CD4-positive, alpha-beta memory T cell (primary cell): ENCODE measurements at regions not wholly inside any gene's neighbourhood (a gene's known extent, or its start where the extent isn't known, plus 50 kb on each side); places are given as distances from the start of the nearest gene placed in this dataset.

Experiments used
- CTCF ChIA-PET: fragments of 350-600 bp; sonication (Branson Sonifier 250); formaldehyde crosslinking; loops from one replicate; lab custom pipeline; 2021; ENCODE audit warnings: inconsistent platforms; ENCODE audit not compliant: partially characterized antibody; lab: Charles Lee
- POLR2A ChIA-PET: fragments of 350-600 bp; sonication (Branson Sonifier 250); formaldehyde crosslinking; loops from one replicate; lab custom pipeline; 2021; ENCODE audit not compliant: partially characterized antibody; lab: Charles Lee
- DNase-seq, 5 donors: peaks; one replicate each; pipeline versions ENCODE4 v3.0.0 to v3.0.0-alpha.2; 2020 to 2022; ENCODE audit warnings: mixed read lengths in 1 of 5
- H3K27ac ChIP-seq: one replicate; pipeline ENCODE4 v1.7.0; 2013; ENCODE audit warnings: low read depth, low read length
- H3K27me3 ChIP-seq: 2 replicates; pipeline ENCODE4 v1.7.0; 2013; ENCODE audit warnings: mild to moderate bottlenecking, low read length, moderate library complexity; ENCODE audit not compliant: insufficient read depth
- H3K36me3 ChIP-seq: 2 replicates; pipeline ENCODE4 v1.7.0; 2013; ENCODE audit warnings: mild to moderate bottlenecking, low read length, moderate library complexity; ENCODE audit not compliant: insufficient read depth
- H3K4me1 ChIP-seq: 2 replicates; pipeline ENCODE4 v1.7.0; 2013; ENCODE audit warnings: mild to moderate bottlenecking, low read length, moderate library complexity; ENCODE audit not compliant: insufficient read depth
- H3K4me3 ChIP-seq, 2 donors: one replicate each; pipeline ENCODE4 v1.7.0; 2013; ENCODE audit warnings: low read length in 2 of 2, mild to moderate bottlenecking in 1 of 2
- H3K9me3 ChIP-seq, 2 donors: one replicate each; pipeline ENCODE4 v1.7.0; 2013; ENCODE audit warnings: low read length in 2 of 2, control low read depth in 1 of 2; ENCODE audit not compliant: control insufficient read depth in 1 of 2
- H3K27ac Mint-ChIP-seq, 7 donors: one replicate each; pipeline ENCODE4 v1.8.0; 2020 to 2021; ENCODE audit warnings: mixed read lengths in 7 of 7, mild to moderate bottlenecking in 6 of 7, inconsistent platforms in 3 of 7, moderate library complexity in 3 of 7
- H3K27me3 Mint-ChIP-seq, 2 donors: one replicate each; pipeline ENCODE4 v1.8.0; 2020 to 2021; ENCODE audit warnings: mixed read lengths in 2 of 2
- H3K36me3 Mint-ChIP-seq, 2 donors: one replicate each; pipeline ENCODE4 v1.8.0; 2020 to 2021; ENCODE audit warnings: mixed read lengths in 2 of 2, inconsistent platforms in 1 of 2, mild to moderate bottlenecking in 1 of 2
- H3K4me1 Mint-ChIP-seq, 4 donors: one replicate each; pipeline ENCODE4 v1.8.0; 2020 to 2021; ENCODE audit warnings: mixed read lengths in 4 of 4, mild to moderate bottlenecking in 1 of 4
- H3K4me3 Mint-ChIP-seq, 8 donors: one replicate each; pipeline ENCODE4 v1.8.0; 2020 to 2021; ENCODE audit warnings: mixed read lengths in 8 of 8, mild to moderate bottlenecking in 7 of 8, moderate library complexity in 6 of 8, inconsistent platforms in 3 of 8
- H3K9me3 Mint-ChIP-seq, 8 donors: one replicate each; pipeline ENCODE4 v1.8.0; 2020 to 2021; ENCODE audit warnings: mixed read lengths in 8 of 8, mild to moderate bottlenecking in 5 of 8, inconsistent platforms in 3 of 8, moderate library complexity in 1 of 8
- intact Hi-C: fragments of 100-400 bp; cut with micrococcal nuclease; formaldehyde crosslinking; loops from one replicate; pipeline ENCODE4 v1.15.1; 2023

- Mint-ChIP-seq H3K27me3 (no peaks in the 10 kb centered on the region), H3K36me3 (no peaks in the 10 kb centered on the region), H3K4me1 (no peaks in the 10 kb centered on the region), H3K27ac (no peak overlapping the region), H3K9me3 (peaks cover 0 to 3% (median 0%) of the 10 kb centered on the region in 8 donors), H3K4me3 (no peak overlapping the region)
- Histone ChIP-seq H3K4me1 (no peaks in the 10 kb centered on the region), H3K27me3 (no peaks in the 10 kb centered on the region), H3K9me3 (no peaks in the 10 kb centered on the region), H3K4me3 (no peak overlapping the region), H3K27ac (no peak overlapping the region), H3K36me3 (no peaks in the 10 kb centered on the region)
- intact Hi-C loops: no loop called here
- DNase-seq: no peak
- CTCF ChIA-PET: no interaction called here
- POLR2A ChIA-PET: no interaction called here
Observed at GRCh38 chr10:59460601-59461000, 98.3 kb upstream of the FAM13C start.

- peaks cover 0 to 5% (median 0%) of the 10 kb centered on the region in 8 donors for H3K9me3 Mint-ChIP-seq
- no peaks in the 10 kb centered on the region for H3K4me1 Mint-ChIP-seq
- Histone ChIP-seq H3K4me1 (no peaks in the 10 kb centered on the region), H3K4me3 (no peak overlapping the region), H3K9me3 (no peaks in the 10 kb centered on the region), H3K27me3 (no peaks in the 10 kb centered on the region), H3K36me3 (no peaks in the 10 kb centered on the region), H3K27ac (no peak overlapping the region)
- no peaks in the 10 kb centered on the region for H3K27me3 Mint-ChIP-seq
- no peaks in the 10 kb centered on the region for H3K36me3 Mint-ChIP-seq
- intact Hi-C loops: no loop called here
- ChIA-PET CTCF (no interaction called here), POLR2A (no interaction called here)
- no peak overlapping the region for H3K27ac Mint-ChIP-seq
- no peak for DNase-seq
- H3K4me3 Mint-ChIP-seq: no peak overlapping the region
Observed at GRCh38 chr10:59456199-59456598, 93.8 kb upstream of the FAM13C start.

- DNase-seq: no peak
- Histone ChIP-seq H3K9me3 (no peaks in the 10 kb centered on the region), H3K4me1 (no peaks in the 10 kb centered on the region), H3K27me3 (no peaks in the 10 kb centered on the region), H3K4me3 (no peak overlapping the region), H3K36me3 (no peaks in the 10 kb centered on the region), H3K27ac (no peak overlapping the region)
- Mint-ChIP-seq H3K36me3 (no peaks in the 10 kb centered on the region), H3K4me1 (no peaks in the 10 kb centered on the region), H3K27me3 (no peaks in the 10 kb centered on the region), H3K27ac (no peak overlapping the region), H3K4me3 (no peak overlapping the region), H3K9me3 (peaks cover 0 to 5% (median 1%) of the 10 kb centered on the region in 8 donors)
- intact Hi-C loops: no loop called here
- ChIA-PET CTCF (no interaction called here), POLR2A (no interaction called here)
Observed at GRCh38 chr10:59454171-59454919, 92.0 kb upstream of the FAM13C start.

GRCh38 chr10:59448616-59449015 is 86.3 kb upstream of the FAM13C start:
- H3K27me3 Mint-ChIP-seq: no peaks in the 10 kb centered on the region
- no peaks in the 10 kb centered on the region for H3K36me3 Mint-ChIP-seq
- H3K36me3 ChIP-seq: no peaks in the 10 kb centered on the region
- H3K4me1 Mint-ChIP-seq: no peaks in the 10 kb centered on the region
- ChIA-PET CTCF (no interaction called here), POLR2A (no interaction called here)
- no peak overlapping the region for H3K4me3 Mint-ChIP-seq
- H3K27me3 ChIP-seq: no peaks in the 10 kb centered on the region
- H3K9me3 ChIP-seq: no peaks in the 10 kb centered on the region
- no peak overlapping the region for H3K27ac Mint-ChIP-seq
- intact Hi-C loops: no loop called here
- H3K27ac ChIP-seq: no peak overlapping the region
- no peak for DNase-seq
- peaks cover 0 to 6% (median under 1%) of the 10 kb centered on the region in 8 donors for H3K9me3 Mint-ChIP-seq
- H3K4me1 ChIP-seq: no peaks in the 10 kb centered on the region
- H3K4me3 ChIP-seq: no peak overlapping the region

- DNase-seq: no peak
- Mint-ChIP-seq H3K9me3 (peaks cover 0 to 10% (median 3%) of the 10 kb centered on the region in 8 donors), H3K36me3 (no peaks in the 10 kb centered on the region), H3K27me3 (no peaks in the 10 kb centered on the region), H3K4me3 (no peak overlapping the region), H3K4me1 (no peaks in the 10 kb centered on the region), H3K27ac (no peak overlapping the region)
- ChIA-PET CTCF (no interaction called here), POLR2A (no interaction called here)
- intact Hi-C loops: no loop called here
- Histone ChIP-seq H3K4me3 (no peak overlapping the region), H3K9me3 (no peaks in the 10 kb centered on the region), H3K27me3 (no peaks in the 10 kb centered on the region), H3K4me1 (no peaks in the 10 kb centered on the region), H3K27ac (no peak overlapping the region), H3K36me3 (no peaks in the 10 kb centered on the region)
Observed at GRCh38 chr10:59435707-59436106, 73.4 kb upstream of the FAM13C start.

GRCh38 chr10:59434463-59435321 is 72.3 kb upstream of the FAM13C start:
- Histone ChIP-seq H3K4me3 (no peak overlapping the region), H3K4me1 (no peaks in the 10 kb centered on the region), H3K9me3 (no peaks in the 10 kb centered on the region), H3K36me3 (no peaks in the 10 kb centered on the region), H3K27me3 (no peaks in the 10 kb centered on the region), H3K27ac (no peak overlapping the region)
- Mint-ChIP-seq H3K9me3 (peaks cover 0 to 9% (median 3%) of the 10 kb centered on the region in 8 donors), H3K27ac (no peak overlapping the region), H3K27me3 (no peaks in the 10 kb centered on the region), H3K4me3 (no peak overlapping the region), H3K36me3 (no peaks in the 10 kb centered on the region), H3K4me1 (no peaks in the 10 kb centered on the region)
- intact Hi-C loops: no loop called here
- no peak for DNase-seq
- ChIA-PET CTCF (no interaction called here), POLR2A (no interaction called here)

- no peaks in the 10 kb centered on the region for H3K36me3 ChIP-seq
- H3K36me3 Mint-ChIP-seq: no peaks in the 10 kb centered on the region
- no peak overlapping the region for H3K27ac ChIP-seq
- H3K4me3 ChIP-seq: no peak overlapping the region
- ChIA-PET POLR2A (no interaction called here), CTCF (no interaction called here)
- no peak overlapping the region for H3K4me3 Mint-ChIP-seq
- no peaks in the 10 kb centered on the region for H3K27me3 ChIP-seq
- H3K4me1 ChIP-seq: no peaks in the 10 kb centered on the region
- H3K27me3 Mint-ChIP-seq: no peaks in the 10 kb centered on the region
- H3K27ac Mint-ChIP-seq: no peak overlapping the region
- H3K4me1 Mint-ChIP-seq: no peaks in the 10 kb centered on the region
- DNase-seq: no peak
- peaks cover 0 to 8% (median 1%) of the 10 kb centered on the region in 8 donors for H3K9me3 Mint-ChIP-seq
- no peaks in the 10 kb centered on the region for H3K9me3 ChIP-seq
- intact Hi-C loops: no loop called here
Observed at GRCh38 chr10:59433720-59434428, 71.5 kb upstream of the FAM13C start.
